Gastroesophageal sphincter (tissue), 3 donors: ENCODE measurements at regions not wholly inside any gene's neighbourhood (a gene's known extent, or its start where the extent isn't known, plus 50 kb on each side); places are given as distances from the start of the nearest gene placed in this dataset.

ENCODE experiments used
- CTCF ChIP-seq, 4 experiments: fragments of 200-600 bp in 2 of 4; fragments of 450-650 bp in 2 of 4; sonication (generic) in 1 of 4; IDR thresholded peaks; one replicate each; pipeline ENCODE4 v1.5.1; 2017 to 2019; ENCODE audit warnings: antibody characterized with exemption in 4 of 4, mild to moderate bottlenecking in 2 of 4, moderate library complexity in 2 of 4
- EP300 ChIP-seq: sonication (generic); formaldehyde crosslinking; IDR thresholded peaks from one replicate; pipeline ENCODE4 v1.6.1; 2017; ENCODE audit warnings: antibody characterized with exemption, mild to moderate bottlenecking
- POLR2A ChIP-seq, 2 donors: fragments of 450-650 bp; IDR thresholded peaks; one replicate each; pipeline ENCODE4 v1.6.1; 2017; ENCODE audit warnings: antibody characterized with exemption in 2 of 2, mild to moderate bottlenecking in 2 of 2, moderate library complexity in 1 of 2
- POLR2AphosphoS5 ChIP-seq: sonication (generic); formaldehyde crosslinking; IDR thresholded peaks from one replicate; pipeline ENCODE4 v1.6.1; 2017; ENCODE audit warnings: antibody characterized with exemption

- TF ChIP-seq CTCF (IDR thresholded peaks at IDR 0.05) (no peak), POLR2AphosphoS5 (no peak), POLR2A (IDR thresholded peaks at IDR 0.05) (no peak), EP300 (no peak)
Measured at GRCh38 chr6:147873816-147874215, 365.3 kb downstream of the SAMD5 start.
